ENCODE measurements at regions not wholly inside any gene's neighbourhood (a gene's known extent, or its start where the extent isn't known, plus 50 kb on each side); places are given as distances from the start of the nearest gene placed in this dataset.

GRCh38 chr5:87906962-87907361 lies 361.7 kb downstream of the TMEM161B start:
- H3K4me3 ChIP-seq: no peak overlapping the region
- no peak for DNase-seq
- no peaks in the 10 kb centered on the region for H3K4me1 ChIP-seq
- no peaks in the 10 kb centered on the region for H3K27me3 ChIP-seq
- TF ChIP-seq, protein P1, sequence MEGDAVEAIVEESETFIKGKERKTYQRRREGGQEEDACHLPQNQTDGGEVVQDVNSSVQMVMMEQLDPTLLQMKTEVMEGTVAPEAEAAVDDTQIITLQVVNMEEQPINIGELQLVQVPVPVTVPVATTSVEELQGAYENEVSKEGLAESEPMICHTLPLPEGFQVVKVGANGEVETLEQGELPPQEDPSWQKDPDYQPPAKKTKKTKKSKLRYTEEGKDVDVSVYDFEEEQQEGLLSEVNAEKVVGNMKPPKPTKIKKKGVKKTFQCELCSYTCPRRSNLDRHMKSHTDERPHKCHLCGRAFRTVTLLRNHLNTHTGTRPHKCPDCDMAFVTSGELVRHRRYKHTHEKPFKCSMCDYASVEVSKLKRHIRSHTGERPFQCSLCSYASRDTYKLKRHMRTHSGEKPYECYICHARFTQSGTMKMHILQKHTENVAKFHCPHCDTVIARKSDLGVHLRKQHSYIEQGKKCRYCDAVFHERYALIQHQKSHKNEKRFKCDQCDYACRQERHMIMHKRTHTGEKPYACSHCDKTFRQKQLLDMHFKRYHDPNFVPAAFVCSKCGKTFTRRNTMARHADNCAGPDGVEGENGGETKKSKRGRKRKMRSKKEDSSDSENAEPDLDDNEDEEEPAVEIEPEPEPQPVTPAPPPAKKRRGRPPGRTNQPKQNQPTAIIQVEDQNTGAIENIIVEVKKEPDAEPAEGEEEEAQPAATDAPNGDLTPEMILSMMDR (IDR thresholded peaks at IDR 0.05): no peak
- H3K36me3 ChIP-seq: no peaks in the 10 kb centered on the region
- intact Hi-C loops (cut with DNase I): no loop called here
- no peak overlapping the region for H3K27ac ChIP-seq
- no peak for ATAC-seq
- H3K9me3 ChIP-seq: no peaks in the 10 kb centered on the region

DNA sequence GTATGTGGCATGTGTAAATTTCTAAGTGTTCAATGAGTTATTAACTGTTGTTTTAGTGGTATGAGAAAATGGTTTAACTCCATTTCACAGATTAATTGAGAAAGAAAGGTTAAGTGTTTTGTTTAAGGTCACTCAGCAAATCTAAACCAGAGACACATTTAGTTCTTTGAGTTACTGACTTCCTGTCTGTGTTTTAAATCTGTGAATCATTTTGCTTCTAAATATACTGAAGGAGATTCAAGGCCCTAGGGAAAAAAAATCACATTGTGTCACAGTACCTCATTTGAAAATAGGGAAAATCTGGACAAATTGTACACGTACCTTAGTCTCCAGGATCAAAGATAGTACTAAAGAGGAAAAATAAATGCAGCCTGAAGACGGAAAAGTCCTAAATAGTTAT lies 368.2 kb downstream of the TMEM161B start:
- Histone ChIP-seq H3K4me3 (no peak overlapping the region), H3K27ac (peak overlapping the region in 7 of 10 donors; percentile 1 to 60 (median 13)), H3K36me3 (no peaks in the 10 kb centered on the region), H3K9me3 (no peaks in the 10 kb centered on the region), H3K27me3 (no peaks in the 10 kb centered on the region), H3K4me1 (peaks cover 0 to 30% (median 5%) of the 10 kb centered on the region in 9 donors)
- ATAC-seq: peak in 3 of 8 donors; percentile 48 to 60 (median 57)
- WGBS, 2 donors: 50 to 52% methylated on average over 2 of the region's 2 CpGs
- TF ChIP-seq, protein P1 (IDR thresholded peaks at IDR 0.05): no peak
- DNase-seq: no peak
- intact Hi-C loops (cut with DNase I): no loop called here

DNA sequence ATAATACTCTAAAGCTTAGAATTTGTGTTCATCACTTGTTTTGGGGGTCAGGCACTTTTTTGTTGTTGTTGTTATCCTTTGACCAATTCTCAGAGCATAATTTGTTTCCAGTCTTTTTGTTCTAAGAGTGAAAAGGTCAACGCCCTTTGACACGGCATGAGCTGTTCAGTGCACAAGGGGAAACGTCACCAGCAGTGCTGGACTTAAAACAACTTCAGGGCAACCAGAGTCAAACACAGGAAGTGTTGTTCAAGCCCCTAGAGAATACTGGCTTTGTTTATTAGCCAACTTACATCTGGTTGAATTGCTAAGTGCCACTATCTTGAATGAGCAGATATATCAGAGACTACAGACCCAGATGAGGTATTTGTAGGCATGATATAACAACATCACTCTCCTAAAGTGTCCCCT lies 368.9 kb downstream of the TMEM161B start:
- H3K4me3 ChIP-seq: no peak overlapping the region
- intact Hi-C loops (cut with DNase I): loop anchor here in 3 of 10 donors (2.0 to 10.0 kb wide), 4 partner anchors 45 to 795 kb away; no protein-coding TSS in a partner anchor
- H3K4me1 ChIP-seq: peaks cover 0 to 30% (median 5%) of the 10 kb centered on the region in 9 donors
- TF ChIP-seq, protein P1 (IDR thresholded peaks at IDR 0.05): no peak
- peak; percentile 16 to 63 for DNase-seq
- peak overlapping the region in 8 of 10 donors; percentile 2 to 60 (median 28) for H3K27ac ChIP-seq
- H3K36me3 ChIP-seq: no peaks in the 10 kb centered on the region
- peak; percentile 83 to 97 (median 94) for ATAC-seq
- no peaks in the 10 kb centered on the region for H3K9me3 ChIP-seq
- WGBS, 2 donors: 28 to 44% methylated on average over 3 of the region's 3 CpGs
- no peaks in the 10 kb centered on the region for H3K27me3 ChIP-seq

- TF ChIP-seq, protein P1 (IDR thresholded peaks at IDR 0.05): peak in 2 of 9 donors; percentile 21 to 46
- 45 to 46% methylated on average over 4 of the region's 4 CpGs for WGBS, 2 donors
Observed at GRCh38 chr5:87899208-87899661, 369.4 kb downstream of the TMEM161B start.

More at GRCh38 chr5:87899208-87899661, 369.4 kb downstream of the TMEM161B start:
- no peaks in the 10 kb centered on the region for H3K36me3 ChIP-seq
- peak overlapping the region in 7 of 10 donors; percentile 2 to 59 (median 34) for H3K27ac ChIP-seq
- H3K4me3 ChIP-seq: no peak overlapping the region
- DNase-seq: peak in 1 of 2 donors; percentile 13
- peaks cover 0 to 30% (median 5%) of the 10 kb centered on the region in 9 donors for H3K4me1 ChIP-seq
- H3K27me3 ChIP-seq: no peaks in the 10 kb centered on the region
- intact Hi-C loops (cut with DNase I): loop anchor here in 3 of 10 donors (2.0 to 10.0 kb wide), 4 partner anchors 46 to 796 kb away; no protein-coding TSS in a partner anchor
- no peaks in the 10 kb centered on the region for H3K9me3 ChIP-seq
- ATAC-seq: peak; percentile 66 to 87 (median 79)

Measured in heart right ventricle (tissue), 16 donors.